GM03348 (cell line): ENCODE measurements at regions not wholly inside any gene's neighbourhood (a gene's known extent, or its start where the extent isn't known, plus 50 kb on each side); places are given as distances from the start of the nearest gene placed in this dataset.

ENCODE experiments used
- DNase-seq: peaks from one replicate; pipeline ENCODE4 v3.0.0; 2012; ENCODE audit warnings: low spot score

DNA sequence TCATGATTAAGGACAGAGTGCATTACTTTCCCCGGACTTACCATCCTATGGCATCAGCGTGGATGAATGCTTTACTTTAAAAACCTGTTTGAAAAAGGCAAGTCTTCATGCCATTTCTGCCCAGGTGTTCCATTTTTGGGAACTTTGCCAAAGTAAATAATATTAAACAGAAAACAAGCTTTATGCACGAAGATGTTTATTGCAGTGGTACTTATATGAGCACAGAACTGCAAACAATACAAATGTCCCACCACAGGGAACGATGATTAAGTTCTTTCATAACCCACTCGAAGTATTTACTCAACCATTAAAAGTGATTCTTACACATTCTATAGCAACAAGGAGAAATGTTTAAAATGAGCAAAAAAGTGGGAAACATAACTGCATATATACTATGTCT is 109.7 kb upstream of the GDF10 start:
- DNase-seq: no peak

GRCh38 chr10:47190802-47191450 is 109.1 kb upstream of the GDF10 start:
- DNase-seq: no peak

DNA sequence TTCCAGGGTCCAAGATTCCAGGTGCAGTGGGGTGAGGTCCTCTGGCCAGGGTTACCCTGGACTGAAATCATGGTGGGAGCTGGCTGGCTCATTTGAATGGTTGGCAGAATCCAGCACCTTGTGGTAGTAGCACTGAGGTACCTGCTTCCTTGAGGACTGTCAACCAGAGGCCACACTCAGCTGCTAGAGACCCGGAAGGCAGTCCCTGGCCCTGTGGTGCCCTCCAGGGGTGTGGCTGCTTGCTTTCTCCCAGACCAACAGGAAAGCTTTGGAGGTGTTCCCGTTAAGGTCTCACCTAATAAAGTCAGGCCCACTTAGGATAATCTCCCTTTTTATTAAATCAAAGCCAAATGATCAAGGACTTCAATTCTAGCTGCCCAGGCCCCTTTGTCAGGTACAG is 107.7 kb upstream of the GDF10 start:
- DNase-seq: no peak

DNA sequence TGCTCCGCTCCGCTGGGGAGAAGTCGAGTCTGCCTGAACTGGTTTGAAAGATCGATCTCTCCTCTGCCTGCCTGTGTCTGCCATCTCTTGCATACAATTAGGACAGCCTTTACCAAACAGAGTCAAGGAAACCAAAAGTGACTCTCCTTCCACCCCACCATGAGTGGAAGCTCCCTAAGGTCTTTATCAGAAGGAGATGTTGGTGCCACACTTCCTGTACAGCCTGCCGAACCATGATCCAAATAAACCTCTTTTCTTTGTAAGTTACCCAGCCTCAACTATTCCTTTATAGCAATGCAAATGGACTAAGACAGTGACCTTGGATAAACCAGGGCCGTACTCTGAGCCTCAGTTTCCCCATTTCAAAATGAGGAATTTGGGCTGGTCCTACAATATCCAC is 106.3 kb upstream of the GDF10 start:
- no peak for DNase-seq

GRCh38 chr10:47195274-47195885 is 104.6 kb upstream of the GDF10 start:
- no peak for DNase-seq

GRCh38 chr10:47196691-47197090 is 103.3 kb upstream of the GDF10 start:
- DNase-seq: no peak

- no peak for DNase-seq
Observed at GRCh38 chr10:47198221-47198620, 101.8 kb upstream of the GDF10 start.

GRCh38 chr10:47205192-47205591 is 94.8 kb upstream of the GDF10 start:
- no peak for DNase-seq

- no peak for DNase-seq
Observed at GRCh38 chr10:47206449-47207280, 93.3 kb upstream of the GDF10 start.

DNA sequence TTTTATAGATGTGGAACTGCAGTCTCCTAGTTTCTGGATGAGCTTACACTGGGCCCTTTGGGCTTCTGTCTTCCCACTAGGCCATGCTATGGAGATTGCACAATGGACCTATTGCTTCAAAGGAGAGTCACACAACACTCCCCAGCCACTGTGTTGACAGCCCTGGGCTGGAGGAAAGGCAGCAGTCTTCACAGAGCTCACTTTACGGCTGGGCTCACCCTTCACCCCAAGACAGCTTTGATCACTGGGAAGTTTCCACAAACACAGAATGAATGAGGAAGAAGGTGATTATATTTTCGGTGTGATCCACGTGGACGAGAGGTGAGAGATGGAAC is 92.7 kb upstream of the GDF10 start:
- DNase-seq: no peak

- DNase-seq: no peak
Observed at GRCh38 chr10:47207894-47208469, 92.0 kb upstream of the GDF10 start.

DNA sequence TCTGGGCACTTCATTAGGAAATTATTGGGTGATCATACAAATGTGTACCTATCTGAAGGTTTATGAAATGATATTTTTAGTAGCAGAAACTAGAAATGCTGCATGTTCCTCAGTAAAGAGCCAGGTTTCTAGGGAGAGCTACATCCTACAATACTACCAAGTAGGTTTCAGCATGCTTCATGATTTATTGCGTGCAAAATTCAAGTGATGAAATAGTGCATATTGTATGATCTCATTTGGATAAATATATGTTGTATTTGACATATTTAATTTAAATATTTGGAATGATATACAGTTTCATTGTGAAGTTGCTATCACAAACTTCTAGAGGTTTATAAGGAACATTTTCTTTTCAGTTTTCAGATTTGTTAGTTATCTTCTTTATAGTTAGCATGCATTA is 90.5 kb upstream of the GDF10 start:
- DNase-seq: no peak

DNA sequence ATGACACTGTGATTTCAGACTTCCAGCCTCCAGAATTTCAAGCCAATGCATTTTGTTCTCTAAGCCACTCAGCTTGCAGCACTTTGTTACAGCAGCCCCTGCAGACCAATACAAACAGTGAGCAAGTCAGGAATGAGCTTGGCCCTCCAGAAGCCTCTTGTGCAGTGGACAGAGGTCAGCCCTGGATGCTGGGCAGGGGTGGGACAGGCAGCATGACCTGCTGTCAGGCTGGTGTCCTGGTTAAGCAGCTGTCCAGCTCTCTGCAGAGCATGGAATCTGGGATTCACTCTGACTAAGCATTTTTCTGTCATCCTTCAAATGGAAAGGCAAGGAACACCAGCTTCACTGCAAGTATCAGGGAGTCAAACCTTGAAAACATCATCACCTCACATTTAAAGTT is 85.5 kb upstream of the GDF10 start:
- no peak for DNase-seq

GRCh38 chr10:47217113-47217512 is 82.9 kb upstream of the GDF10 start:
- no peak for DNase-seq

- DNase-seq: no peak
Observed at GRCh38 chr10:47218803-47219202, 81.2 kb upstream of the GDF10 start.

DNA sequence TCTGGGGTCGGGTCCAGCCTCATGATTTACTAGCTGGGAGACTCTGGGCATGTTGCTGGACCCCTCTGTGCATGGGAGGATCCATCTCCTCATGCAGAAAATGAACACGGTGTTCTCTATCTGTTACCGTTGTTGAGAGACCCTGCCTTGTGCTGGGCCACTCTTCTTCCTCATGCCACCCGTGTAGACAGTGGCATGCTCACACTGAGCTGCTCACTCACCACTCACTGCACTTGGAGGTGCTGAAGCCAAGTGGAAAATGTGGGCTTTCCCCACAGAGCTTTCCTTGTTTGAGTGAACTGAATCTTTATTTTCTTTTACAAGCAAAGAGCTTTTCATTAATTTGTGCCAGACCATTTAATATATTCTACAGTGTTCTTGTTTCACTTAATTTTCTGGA is 77.5 kb upstream of the GDF10 start:
- DNase-seq: no peak

DNA sequence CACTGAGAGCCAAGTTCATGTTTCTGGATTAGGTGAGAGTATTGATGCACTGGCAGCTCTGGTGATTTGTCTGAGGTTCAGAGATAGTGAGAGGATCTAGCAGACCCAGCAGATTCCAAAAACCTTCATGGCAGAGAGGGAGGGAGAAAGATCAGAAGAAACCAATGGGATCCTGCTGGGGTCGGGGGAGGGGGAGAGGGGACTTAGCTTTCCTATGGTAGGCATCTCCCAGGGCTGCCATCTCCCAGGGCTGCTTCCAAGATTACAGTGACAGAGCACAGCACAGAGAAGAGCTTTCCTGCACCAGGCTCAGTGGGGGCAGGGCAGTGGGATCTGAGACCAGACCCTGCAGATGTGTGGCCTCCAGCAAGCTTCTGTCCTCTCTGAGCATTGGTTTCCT is 76.8 kb upstream of the GDF10 start:
- DNase-seq: no peak

- DNase-seq: no peak
Observed at GRCh38 chr10:47224546-47225218, 75.3 kb upstream of the GDF10 start.

DNA sequence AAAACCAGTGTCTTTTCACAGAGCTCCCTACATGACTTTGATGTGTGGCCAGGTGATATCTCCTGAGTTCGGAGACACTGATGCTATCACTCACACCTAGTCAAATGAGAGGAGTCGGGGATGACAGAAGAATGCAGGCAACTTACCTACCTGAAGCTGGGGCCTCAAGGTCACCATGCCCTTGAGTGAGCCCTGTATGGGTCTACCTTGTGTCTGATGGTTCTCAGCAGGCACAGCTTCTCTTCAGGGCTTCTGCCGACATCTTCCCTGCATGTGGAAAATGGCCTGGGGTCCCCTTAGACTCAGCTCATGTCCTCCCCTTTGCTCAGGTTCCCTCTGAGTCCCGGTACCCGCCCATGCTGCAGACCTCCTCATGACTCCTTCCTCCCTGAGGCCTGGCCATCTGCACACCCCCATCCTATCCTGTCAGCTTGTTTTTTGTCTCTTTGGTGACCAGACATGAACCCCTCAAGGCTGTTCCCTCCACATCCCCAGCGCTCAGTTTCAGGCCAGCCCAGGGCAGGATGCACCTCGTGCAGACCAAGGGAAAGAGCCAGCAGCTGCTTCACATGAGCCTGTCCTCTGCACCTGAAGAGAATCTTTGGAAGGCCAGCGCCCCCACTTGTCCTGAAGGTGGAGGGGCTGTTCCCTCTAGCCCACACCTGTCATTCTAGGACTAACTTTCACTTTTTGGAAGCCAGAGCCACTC is 74.6 kb upstream of the GDF10 start:
- no peak for DNase-seq

- DNase-seq: no peak
Observed at GRCh38 chr10:47225928-47226645, 73.9 kb upstream of the GDF10 start.

DNA sequence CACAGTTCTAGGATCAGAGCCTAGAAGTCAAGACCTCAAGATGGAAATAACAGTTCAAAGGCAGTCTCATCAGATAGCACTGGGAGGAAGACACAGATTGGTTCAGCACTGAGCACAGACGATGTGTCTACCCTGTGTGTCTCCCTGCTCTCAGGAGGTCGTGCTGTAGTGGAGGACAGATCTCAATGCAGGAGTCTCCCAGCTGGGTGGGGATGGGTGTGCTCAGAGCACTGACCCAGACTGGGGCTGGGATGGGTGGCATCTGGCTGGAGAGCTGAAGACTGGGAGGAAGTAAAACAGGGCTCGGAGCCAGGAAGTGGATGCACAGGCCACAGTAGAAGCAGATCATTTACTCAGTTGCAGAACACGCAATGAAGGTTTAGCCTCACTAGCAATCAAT is 69.5 kb upstream of the GDF10 start:
- DNase-seq: no peak
